Astrocyte of the spinal cord (primary cell): ENCODE measurements at regions not wholly inside any gene's neighbourhood (a gene's known extent, or its start where the extent isn't known, plus 50 kb on each side); places are given as distances from the start of the nearest gene placed in this dataset.

Experiments used
- DNase-seq: peaks from one replicate; pipeline ENCODE4 v3.0.0; 2011; ENCODE audit warnings: low read depth, low spot score
- H3K4me3 ChIP-seq: 2 replicates; pipeline ENCODE4 v1.5.1; 2011; ENCODE audit warnings: low read depth, mild to moderate bottlenecking, low read length, moderate library complexity
- CTCF ChIP-seq: IDR thresholded peaks from 2 replicates; pipeline ENCODE4 v1.5.1; 2012; ENCODE audit warnings: low read depth, mild to moderate bottlenecking, low read length, inconsistent platforms
- in situ Hi-C: cut with HindIII; loops from 2 replicates; pipeline ENCODE4 v1.10.0; 2017; ENCODE audit warnings: low sequenced_read_pairs

- DNase-seq = no peak
- in situ Hi-C loops = no loop called here
- TF ChIP-seq CTCF = no peak
- no peak overlapping the region for H3K4me3 ChIP-seq
These were observed 69.3 kb upstream of the MYO16 start for GRCh38 chr13:108560093-108560492.

- in situ Hi-C loops = no loop called here
- no peak overlapping the region for H3K4me3 ChIP-seq
- DNase-seq = no peak
- no peak for TF ChIP-seq CTCF
These were observed 68.3 kb upstream of the MYO16 start for GRCh38 chr13:108561149-108561548.

GRCh38 chr13:108566413-108567170, 62.8 kb upstream of the MYO16 start:
- DNase-seq = no peak
- TF ChIP-seq CTCF = no peak
- H3K4me3 ChIP-seq = no peak overlapping the region
- in situ Hi-C loops = no loop called here

- no peak overlapping the region for H3K4me3 ChIP-seq
- DNase-seq = no peak
- no peak for TF ChIP-seq CTCF
- in situ Hi-C loops = no loop called here
These were observed 56.6 kb upstream of the MYO16 start for GRCh38 chr13:108572782-108573211.

GRCh38 chr13:108573455-108573854, 56.0 kb upstream of the MYO16 start:
- in situ Hi-C loops = no loop called here
- TF ChIP-seq CTCF = no peak
- no peak for DNase-seq
- H3K4me3 ChIP-seq = no peak overlapping the region

- no peak for DNase-seq
- TF ChIP-seq CTCF = no peak
- no peak overlapping the region for H3K4me3 ChIP-seq
- in situ Hi-C loops = no loop called here
These were observed 54.6 kb upstream of the MYO16 start for GRCh38 chr13:108574856-108575255.

- in situ Hi-C loops = no loop called here
- no peak overlapping the region for H3K4me3 ChIP-seq
- DNase-seq = no peak
- TF ChIP-seq CTCF = no peak
These were observed 54.0 kb upstream of the MYO16 start for GRCh38 chr13:108575430-108575829.
